GM10248 (cell line): ENCODE measurements at regions not wholly inside any gene's neighbourhood (a gene's known extent, or its start where the extent isn't known, plus 50 kb on each side); places are given as distances from the start of the nearest gene placed in this dataset.

ENCODE experiments used
- CTCF ChIA-PET: fragments of 300-600 bp; sonication (Branson Sonifier 250); formaldehyde crosslinking; extraction: SDS; loops from one replicate; lab custom pipeline; 2021; ENCODE audit warnings: antibody characterized with exemption; lab: Yijun Ruan, JAX
- POLR2A ChIA-PET: fragments of 350-650 bp; sonication (Branson Sonifier 250); formaldehyde crosslinking; extraction: SDS; loops from one replicate; lab custom pipeline; 2020; ENCODE audit warnings: antibody characterized with exemption; lab: Yijun Ruan, JAX
- DNase-seq: peaks from one replicate; pipeline ENCODE4 v3.0.0; 2012; ENCODE audit errors: extremely low spot score
- TF ChIP-seq, protein P1 (sequence below): IDR thresholded peaks from 2 replicates; pipeline ENCODE4 v1.5.1; 2012; ENCODE audit warnings: mild to moderate bottlenecking, low read depth; ENCODE audit errors: extremely low read depth, missing control alignments, control extremely low read depth

DNA sequence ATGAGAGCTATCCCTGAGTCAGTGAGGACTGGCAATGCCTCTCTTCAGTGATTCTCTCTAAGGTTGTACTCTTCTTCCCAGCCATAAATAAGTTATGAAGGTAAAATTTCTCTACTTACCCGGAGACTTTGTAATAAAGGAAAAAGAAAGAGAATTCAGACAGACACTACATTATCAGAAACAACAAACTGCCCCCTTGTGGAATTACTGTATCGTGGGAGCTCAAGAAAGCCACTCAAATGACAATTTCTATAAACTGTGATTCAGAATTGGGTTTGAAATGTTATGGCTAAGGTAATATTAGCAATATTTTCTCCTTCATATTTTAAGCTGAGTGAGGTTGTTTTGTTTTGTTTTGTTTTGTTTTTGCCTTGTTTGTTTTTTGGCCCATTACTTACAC, 155.8 kb upstream of the TANK start:
- DNase-seq, result no peak
- ChIA-PET CTCF (interaction anchor here (0.9 to 5.4 kb wide), 5 partner anchors 11 to 680 kb away, joined by 3 to 39 read pairs (median 6); no protein-coding TSS in a partner anchor), POLR2A (no interaction called here)
- TF ChIP-seq, protein P1, sequence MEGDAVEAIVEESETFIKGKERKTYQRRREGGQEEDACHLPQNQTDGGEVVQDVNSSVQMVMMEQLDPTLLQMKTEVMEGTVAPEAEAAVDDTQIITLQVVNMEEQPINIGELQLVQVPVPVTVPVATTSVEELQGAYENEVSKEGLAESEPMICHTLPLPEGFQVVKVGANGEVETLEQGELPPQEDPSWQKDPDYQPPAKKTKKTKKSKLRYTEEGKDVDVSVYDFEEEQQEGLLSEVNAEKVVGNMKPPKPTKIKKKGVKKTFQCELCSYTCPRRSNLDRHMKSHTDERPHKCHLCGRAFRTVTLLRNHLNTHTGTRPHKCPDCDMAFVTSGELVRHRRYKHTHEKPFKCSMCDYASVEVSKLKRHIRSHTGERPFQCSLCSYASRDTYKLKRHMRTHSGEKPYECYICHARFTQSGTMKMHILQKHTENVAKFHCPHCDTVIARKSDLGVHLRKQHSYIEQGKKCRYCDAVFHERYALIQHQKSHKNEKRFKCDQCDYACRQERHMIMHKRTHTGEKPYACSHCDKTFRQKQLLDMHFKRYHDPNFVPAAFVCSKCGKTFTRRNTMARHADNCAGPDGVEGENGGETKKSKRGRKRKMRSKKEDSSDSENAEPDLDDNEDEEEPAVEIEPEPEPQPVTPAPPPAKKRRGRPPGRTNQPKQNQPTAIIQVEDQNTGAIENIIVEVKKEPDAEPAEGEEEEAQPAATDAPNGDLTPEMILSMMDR, result no peak

DNA sequence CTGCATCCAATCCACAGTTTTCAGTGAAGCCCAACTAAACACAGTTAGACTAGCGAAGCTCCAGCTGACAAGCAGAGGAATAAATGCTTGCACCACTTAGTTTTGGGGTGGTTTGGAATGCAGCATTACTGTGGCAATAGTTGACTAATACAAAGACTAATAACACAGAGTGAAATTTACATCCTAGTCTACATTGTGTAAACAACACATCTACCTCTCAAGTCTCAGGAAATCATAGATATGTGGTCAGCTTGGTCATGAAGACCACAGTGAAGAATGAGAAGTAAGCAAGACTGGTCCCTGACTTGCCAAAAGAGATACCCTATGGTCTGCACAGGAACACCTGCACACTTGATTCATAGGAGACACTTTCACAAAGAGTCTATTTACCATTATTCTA, 155.1 kb upstream of the TANK start:
- DNase-seq, result no peak
- TF ChIP-seq, protein P1, result no peak
- POLR2A ChIA-PET, result no interaction called here
- CTCF ChIA-PET, result interaction anchor here (0.8 to 5.4 kb wide), 5 partner anchors 11 to 681 kb away, joined by 3 to 39 read pairs (median 6); no protein-coding TSS in a partner anchor

GRCh38 chr2:161008311-161008710, 151.9 kb upstream of the TANK start:
- DNase-seq, result no peak
- CTCF ChIA-PET, result interaction anchor here (5.4 kb wide), 1 partner anchor 15 kb away, joined by 39 read pairs; no protein-coding TSS in a partner anchor
- POLR2A ChIA-PET, result no interaction called here

GRCh38 chr2:161010503-161011015, 149.7 kb upstream of the TANK start:
- CTCF ChIA-PET, result interaction anchor here (1.0 to 1.5 kb wide), 4 partner anchors 8 to 16 kb away, joined by 3 to 6 read pairs (median 4); no protein-coding TSS in a partner anchor
- no peak for DNase-seq
- TF ChIP-seq, protein P1, result no peak
- POLR2A ChIA-PET, result no interaction called here

More at GRCh38 chr2:161008311-161008710, 151.9 kb upstream of the TANK start:
- TF ChIP-seq, protein P1, result no peak

GRCh38 chr2:161017780-161018470, 142.3 kb upstream of the TANK start:
- TF ChIP-seq, protein P1, result no peak
- no peak for DNase-seq
- ChIA-PET POLR2A (no interaction called here), CTCF (interaction anchor here (0.7 to 2.5 kb wide), 3 partner anchors 8 to 665 kb away, joined by 3 to 6 read pairs (median 3); no protein-coding TSS in a partner anchor)

- DNase-seq, result no peak
- TF ChIP-seq, protein P1, result no peak
- ChIA-PET POLR2A (no interaction called here), CTCF (interaction anchor here (1.2 to 1.7 kb wide), 4 partner anchors 9 to 44 kb away, joined by 3 to 6 read pairs (median 4); no protein-coding TSS in a partner anchor)
These were observed 140.9 kb upstream of the TANK start for GRCh38 chr2:161019311-161019710.
